ENCODE measurements at regions not wholly inside any gene's neighbourhood (a gene's known extent, or its start where the extent isn't known, plus 50 kb on each side); places are given as distances from the start of the nearest gene placed in this dataset.

DNA sequence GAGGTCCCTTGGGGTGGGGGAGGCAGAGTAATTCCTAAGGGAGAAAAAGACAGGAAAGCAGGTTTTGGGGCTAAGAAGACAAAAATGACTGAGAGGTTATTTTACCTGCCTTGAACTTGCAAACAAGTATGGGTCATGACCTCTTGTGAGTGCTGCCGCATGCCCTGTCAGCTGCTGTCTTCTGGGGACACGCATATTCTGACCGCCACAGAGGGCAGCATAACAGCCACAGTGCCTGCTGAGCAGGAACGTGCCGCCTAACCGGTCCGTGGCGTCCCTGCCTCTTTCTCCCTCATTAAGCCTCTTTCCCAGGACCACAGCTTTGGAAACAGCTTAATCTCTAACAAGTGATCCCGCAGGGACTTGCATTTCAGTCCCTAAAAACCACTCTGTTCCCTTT lies 51.3 kb upstream of the KCNA1 start:
- TF ChIP-seq EZH2 (IDR thresholded peaks at IDR 0.05) (no peak), CTCF (IDR thresholded peaks at IDR 0.05 in 2 of 3, conservative IDR thresholded peaks at IDR 0.05 in 1 of 3; ENCODE audit: borderline replicate concordance in 1 of 3, insufficient read depth in 1 of 3, low read depth in 2 of 3, low read length in 2 of 3) (no peak), RAD21 (IDR thresholded peaks at IDR 0.05; ENCODE audit: low read depth) (no peak), CBX3 (IDR thresholded peaks at IDR 0.05; ENCODE audit: low read depth) (no peak), ZNF274 (IDR thresholded peaks at IDR 0.05; ENCODE audit: low read depth, low read length) (no peak), ZFX (IDR thresholded peaks at IDR 0.05) (no peak), SIN3A (IDR thresholded peaks at IDR 0.05; ENCODE audit: low read depth) (no peak), MAX (IDR thresholded peaks at IDR 0.05) (no peak), EGR1 (IDR thresholded peaks at IDR 0.05; ENCODE audit: low read depth) (no peak)
- TF ChIP-seq, protein P1, sequence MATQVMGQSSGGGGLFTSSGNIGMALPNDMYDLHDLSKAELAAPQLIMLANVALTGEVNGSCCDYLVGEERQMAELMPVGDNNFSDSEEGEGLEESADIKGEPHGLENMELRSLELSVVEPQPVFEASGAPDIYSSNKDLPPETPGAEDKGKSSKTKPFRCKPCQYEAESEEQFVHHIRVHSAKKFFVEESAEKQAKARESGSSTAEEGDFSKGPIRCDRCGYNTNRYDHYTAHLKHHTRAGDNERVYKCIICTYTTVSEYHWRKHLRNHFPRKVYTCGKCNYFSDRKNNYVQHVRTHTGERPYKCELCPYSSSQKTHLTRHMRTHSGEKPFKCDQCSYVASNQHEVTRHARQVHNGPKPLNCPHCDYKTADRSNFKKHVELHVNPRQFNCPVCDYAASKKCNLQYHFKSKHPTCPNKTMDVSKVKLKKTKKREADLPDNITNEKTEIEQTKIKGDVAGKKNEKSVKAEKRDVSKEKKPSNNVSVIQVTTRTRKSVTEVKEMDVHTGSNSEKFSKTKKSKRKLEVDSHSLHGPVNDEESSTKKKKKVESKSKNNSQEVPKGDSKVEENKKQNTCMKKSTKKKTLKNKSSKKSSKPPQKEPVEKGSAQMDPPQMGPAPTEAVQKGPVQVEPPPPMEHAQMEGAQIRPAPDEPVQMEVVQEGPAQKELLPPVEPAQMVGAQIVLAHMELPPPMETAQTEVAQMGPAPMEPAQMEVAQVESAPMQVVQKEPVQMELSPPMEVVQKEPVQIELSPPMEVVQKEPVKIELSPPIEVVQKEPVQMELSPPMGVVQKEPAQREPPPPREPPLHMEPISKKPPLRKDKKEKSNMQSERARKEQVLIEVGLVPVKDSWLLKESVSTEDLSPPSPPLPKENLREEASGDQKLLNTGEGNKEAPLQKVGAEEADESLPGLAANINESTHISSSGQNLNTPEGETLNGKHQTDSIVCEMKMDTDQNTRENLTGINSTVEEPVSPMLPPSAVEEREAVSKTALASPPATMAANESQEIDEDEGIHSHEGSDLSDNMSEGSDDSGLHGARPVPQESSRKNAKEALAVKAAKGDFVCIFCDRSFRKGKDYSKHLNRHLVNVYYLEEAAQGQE (IDR thresholded peaks at IDR 0.05; ENCODE audit: low read depth): no peak

All from HCT116 (cell line).